GM10266 (cell line): ENCODE measurements at regions not wholly inside any gene's neighbourhood (a gene's known extent, or its start where the extent isn't known, plus 50 kb on each side); places are given as distances from the start of the nearest gene placed in this dataset.

Source experiments
- DNase-seq: peaks from one replicate; pipeline ENCODE4 v3.0.0; 2012; ENCODE audit errors: extremely low spot score
- CTCF ChIP-seq: IDR thresholded peaks from 2 replicates; pipeline ENCODE4 v1.5.1; 2012; ENCODE audit warnings: mild to moderate bottlenecking, low read depth; ENCODE audit not compliant: control insufficient read depth, insufficient read depth; ENCODE audit errors: missing control alignments

- TF ChIP-seq CTCF: no peak
These were observed 108.7 kb downstream of the CTTN start for GRCh38 chr11:70506986-70507385.

GRCh38 chr11:70507466-70508230, 109.3 kb downstream of the CTTN start:
- no peak for DNase-seq

More at GRCh38 chr11:70506986-70507385, 108.7 kb downstream of the CTTN start:
- DNase-seq: no peak

DNA sequence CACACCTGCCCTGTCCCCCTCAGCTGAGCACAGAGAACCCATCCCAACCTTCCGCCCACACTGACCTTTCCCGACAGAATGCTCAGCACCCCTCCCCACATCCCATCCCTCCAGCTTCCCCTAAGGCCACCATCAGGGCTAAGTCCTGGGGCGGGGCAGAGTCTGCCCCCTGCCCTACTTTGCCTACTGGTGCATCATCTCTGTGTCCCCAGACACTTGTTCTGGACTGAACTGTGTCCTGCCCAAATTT, 109.8 kb downstream of the CTTN start:
- TF ChIP-seq CTCF: no peak
- DNase-seq: no peak

More at GRCh38 chr11:70507466-70508230, 109.3 kb downstream of the CTTN start:
- TF ChIP-seq CTCF: no peak

GRCh38 chr11:70509476-70509875, 111.1 kb downstream of the CTTN start:
- DNase-seq: no peak
- TF ChIP-seq CTCF: no peak

DNA sequence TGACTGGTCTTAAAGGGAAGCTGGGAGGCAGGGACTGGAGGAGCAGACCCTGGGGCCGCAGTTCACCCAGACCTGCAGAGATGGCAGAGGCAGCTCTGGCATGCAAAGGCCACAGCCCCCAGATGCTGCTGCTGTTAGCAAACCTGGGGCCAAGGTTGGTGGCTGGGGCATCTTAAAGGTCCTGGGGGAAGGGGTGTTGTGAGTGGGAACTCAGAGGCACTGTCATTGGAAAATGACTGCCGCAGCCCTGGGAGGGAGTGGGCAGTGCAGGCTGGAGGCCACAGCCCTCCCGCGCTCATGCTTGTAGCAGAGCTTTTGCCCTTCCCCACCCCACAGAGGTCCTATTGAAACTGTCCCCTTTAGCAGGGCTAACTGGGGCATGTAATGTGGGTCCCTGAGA, 111.8 kb downstream of the CTTN start:
- DNase-seq: no peak

GRCh38 chr11:70510571-70510970, 112.2 kb downstream of the CTTN start:
- no peak for TF ChIP-seq CTCF
- DNase-seq: no peak

More for the DNA sequence above, 111.8 kb downstream of the CTTN start:
- no peak for TF ChIP-seq CTCF

DNA sequence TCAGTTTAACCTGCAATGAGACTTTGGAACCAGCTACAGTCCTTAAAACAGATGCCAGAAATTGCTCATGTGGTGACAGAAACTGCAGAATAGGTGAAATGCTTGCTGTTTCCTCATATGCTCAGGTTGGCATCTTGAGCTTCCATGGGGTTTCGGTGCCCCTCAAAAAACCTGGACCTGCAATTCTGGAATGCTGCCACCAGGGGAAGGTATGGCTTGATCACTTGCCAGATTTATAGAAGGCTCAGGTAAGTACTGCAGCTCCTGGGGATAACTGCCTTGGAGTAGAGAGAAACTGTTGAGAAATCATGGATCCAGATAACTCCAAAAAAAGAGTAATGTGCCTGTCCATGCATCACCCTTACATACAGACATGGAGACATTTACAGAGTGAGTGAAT, 113.0 kb downstream of the CTTN start:
- TF ChIP-seq CTCF: no peak
- no peak for DNase-seq
